Cardiac muscle cell (in vitro differentiated cells and primary cell): ENCODE measurements at regions not wholly inside any gene's neighbourhood (a gene's known extent, or its start where the extent isn't known, plus 50 kb on each side); places are given as distances from the start of the nearest gene placed in this dataset.

Source experiments
- DNase-seq, 2 donors: peaks; one replicate each; pipeline versions ENCODE4 v3.0.0 to v3.0.0-alpha.2; 2010 to 2017; ENCODE audit warnings: low read depth in 1 of 2, low spot score in 1 of 2
- H3K27ac ChIP-seq: fragments of 200-600 bp; sonication (generic); 2 replicates; pipeline ENCODE4 v1.5.1; 2016
- H3K27me3 ChIP-seq: fragments of 200-600 bp; sonication (generic); 2 replicates; pipeline ENCODE4 v1.6.0; 2016; ENCODE audit warnings: control low read depth
- H3K36me3 ChIP-seq: fragments of 200-600 bp; sonication (generic); 2 replicates; pipeline ENCODE4 v1.5.1; 2016; ENCODE audit warnings: control low read depth
- H3K4me1 ChIP-seq: fragments of 200-600 bp; sonication (generic); 2 replicates; pipeline ENCODE4 v1.8.1; 2017; ENCODE audit warnings: low read depth, mild to moderate bottlenecking, mixed run types
- H3K4me3 ChIP-seq: fragments of 200-600 bp; sonication (generic); 2 replicates; pipeline ENCODE4 v1.5.1; 2016; ENCODE audit warnings: mild to moderate bottlenecking
- H3K9me3 ChIP-seq: fragments of 200-600 bp; sonication (generic); 2 replicates; pipeline ENCODE4 v1.5.1; 2017; ENCODE audit warnings: low read depth, mild to moderate bottlenecking, control low read depth
- TF ChIP-seq, protein P1 (sequence below): IDR thresholded peaks from 2 replicates; pipeline ENCODE4 v1.5.1; 2012; ENCODE audit warnings: low read depth, mild to moderate bottlenecking, low read length

DNA sequence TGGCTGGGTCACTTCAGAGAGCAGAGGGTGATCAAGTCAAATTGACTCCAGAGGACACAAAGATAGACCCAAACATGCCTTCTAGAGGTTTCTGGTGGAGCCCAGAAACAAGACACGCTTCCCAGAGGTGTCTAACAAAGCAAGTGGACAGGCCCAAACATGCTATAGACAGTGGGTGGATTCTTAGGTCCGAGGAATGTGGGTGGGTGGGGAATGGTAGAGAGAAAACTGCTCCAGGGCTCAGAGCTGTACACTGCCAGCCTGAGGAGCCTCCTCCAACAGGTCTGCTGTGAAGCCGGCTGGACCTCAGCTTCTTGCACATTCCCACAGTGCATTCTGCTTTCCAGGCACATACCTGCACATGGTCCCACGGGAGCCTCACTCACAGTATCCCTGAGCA lies 116.8 kb upstream of the NECTIN1 start:
- Histone ChIP-seq H3K4me1 (peaks cover 12% of the 10 kb centered on the region), H3K36me3 (no peaks in the 10 kb centered on the region), H3K27me3 (no peaks in the 10 kb centered on the region), H3K9me3 (no peaks in the 10 kb centered on the region), H3K4me3 (no peak overlapping the region), H3K27ac (no peak overlapping the region)
- DNase-seq, result no peak
- TF ChIP-seq, protein P1, sequence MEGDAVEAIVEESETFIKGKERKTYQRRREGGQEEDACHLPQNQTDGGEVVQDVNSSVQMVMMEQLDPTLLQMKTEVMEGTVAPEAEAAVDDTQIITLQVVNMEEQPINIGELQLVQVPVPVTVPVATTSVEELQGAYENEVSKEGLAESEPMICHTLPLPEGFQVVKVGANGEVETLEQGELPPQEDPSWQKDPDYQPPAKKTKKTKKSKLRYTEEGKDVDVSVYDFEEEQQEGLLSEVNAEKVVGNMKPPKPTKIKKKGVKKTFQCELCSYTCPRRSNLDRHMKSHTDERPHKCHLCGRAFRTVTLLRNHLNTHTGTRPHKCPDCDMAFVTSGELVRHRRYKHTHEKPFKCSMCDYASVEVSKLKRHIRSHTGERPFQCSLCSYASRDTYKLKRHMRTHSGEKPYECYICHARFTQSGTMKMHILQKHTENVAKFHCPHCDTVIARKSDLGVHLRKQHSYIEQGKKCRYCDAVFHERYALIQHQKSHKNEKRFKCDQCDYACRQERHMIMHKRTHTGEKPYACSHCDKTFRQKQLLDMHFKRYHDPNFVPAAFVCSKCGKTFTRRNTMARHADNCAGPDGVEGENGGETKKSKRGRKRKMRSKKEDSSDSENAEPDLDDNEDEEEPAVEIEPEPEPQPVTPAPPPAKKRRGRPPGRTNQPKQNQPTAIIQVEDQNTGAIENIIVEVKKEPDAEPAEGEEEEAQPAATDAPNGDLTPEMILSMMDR, result no peak

DNA sequence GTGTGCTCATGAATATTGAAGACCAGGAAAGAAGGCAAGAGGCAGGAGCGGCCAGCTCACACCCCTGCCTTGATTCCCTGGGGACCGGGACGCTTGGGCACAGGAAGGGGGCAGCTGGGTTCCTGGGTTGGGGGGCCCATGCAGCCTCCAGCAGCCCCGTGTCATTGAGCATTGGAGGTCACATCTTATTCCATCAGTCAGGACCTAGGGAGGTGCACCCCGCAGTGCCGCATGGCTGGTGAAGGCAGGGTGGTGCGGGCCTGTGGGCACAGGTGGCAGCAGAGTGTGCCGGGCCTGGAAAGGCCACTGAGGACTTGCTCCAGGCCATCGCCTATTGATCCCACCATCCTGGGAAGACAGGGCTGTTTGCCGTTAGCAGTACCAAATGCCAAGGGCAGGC lies 116.3 kb upstream of the NECTIN1 start:
- Histone ChIP-seq H3K4me3 (no peak overlapping the region), H3K27me3 (no peaks in the 10 kb centered on the region), H3K27ac (no peak overlapping the region), H3K4me1 (peaks cover 12% of the 10 kb centered on the region), H3K36me3 (no peaks in the 10 kb centered on the region), H3K9me3 (no peaks in the 10 kb centered on the region)
- no peak for DNase-seq
- TF ChIP-seq, protein P1, result no peak

GRCh38 chr11:119844808-119845207 lies 115.8 kb upstream of the NECTIN1 start:
- DNase-seq, result peak in 1 of 2 donors; percentile 68
- Histone ChIP-seq H3K36me3 (no peaks in the 10 kb centered on the region), H3K9me3 (no peaks in the 10 kb centered on the region), H3K27ac (no peak overlapping the region), H3K27me3 (no peaks in the 10 kb centered on the region), H3K4me1 (peaks cover 12% of the 10 kb centered on the region), H3K4me3 (no peak overlapping the region)
- TF ChIP-seq, protein P1, result no peak

DNA sequence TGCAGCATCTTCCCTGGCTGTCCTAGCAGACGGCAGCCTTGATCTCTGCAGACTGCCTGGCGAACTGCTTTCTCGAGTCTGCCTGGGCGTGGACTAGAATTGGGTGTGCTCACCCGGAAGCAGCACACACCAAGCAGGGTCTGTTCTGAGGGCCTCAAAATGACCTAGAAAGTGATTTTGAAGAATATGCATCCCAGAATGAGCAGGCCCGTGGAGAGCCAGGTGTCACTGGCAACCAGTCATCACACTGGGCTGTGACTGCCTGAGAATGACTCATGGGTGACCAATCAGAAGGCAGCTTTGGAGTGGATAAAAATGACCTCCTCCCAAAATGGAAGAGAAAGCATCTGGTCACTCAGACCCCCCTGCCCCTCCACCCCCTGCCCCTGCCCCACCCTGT lies 114.9 kb upstream of the NECTIN1 start:
- Histone ChIP-seq H3K27me3 (no peaks in the 10 kb centered on the region), H3K9me3 (no peaks in the 10 kb centered on the region), H3K27ac (no peak overlapping the region), H3K4me3 (no peak overlapping the region), H3K36me3 (no peaks in the 10 kb centered on the region), H3K4me1 (peaks cover 12% of the 10 kb centered on the region)
- no peak for DNase-seq
- TF ChIP-seq, protein P1, result no peak

- no peak for DNase-seq
- Histone ChIP-seq H3K27me3 (no peaks in the 10 kb centered on the region), H3K4me1 (peaks cover 12% of the 10 kb centered on the region), H3K4me3 (no peak overlapping the region), H3K27ac (no peak overlapping the region), H3K36me3 (no peaks in the 10 kb centered on the region), H3K9me3 (no peaks in the 10 kb centered on the region)
- TF ChIP-seq, protein P1, result no peak
Observed at GRCh38 chr11:119842731-119843130, 113.7 kb upstream of the NECTIN1 start.

DNA sequence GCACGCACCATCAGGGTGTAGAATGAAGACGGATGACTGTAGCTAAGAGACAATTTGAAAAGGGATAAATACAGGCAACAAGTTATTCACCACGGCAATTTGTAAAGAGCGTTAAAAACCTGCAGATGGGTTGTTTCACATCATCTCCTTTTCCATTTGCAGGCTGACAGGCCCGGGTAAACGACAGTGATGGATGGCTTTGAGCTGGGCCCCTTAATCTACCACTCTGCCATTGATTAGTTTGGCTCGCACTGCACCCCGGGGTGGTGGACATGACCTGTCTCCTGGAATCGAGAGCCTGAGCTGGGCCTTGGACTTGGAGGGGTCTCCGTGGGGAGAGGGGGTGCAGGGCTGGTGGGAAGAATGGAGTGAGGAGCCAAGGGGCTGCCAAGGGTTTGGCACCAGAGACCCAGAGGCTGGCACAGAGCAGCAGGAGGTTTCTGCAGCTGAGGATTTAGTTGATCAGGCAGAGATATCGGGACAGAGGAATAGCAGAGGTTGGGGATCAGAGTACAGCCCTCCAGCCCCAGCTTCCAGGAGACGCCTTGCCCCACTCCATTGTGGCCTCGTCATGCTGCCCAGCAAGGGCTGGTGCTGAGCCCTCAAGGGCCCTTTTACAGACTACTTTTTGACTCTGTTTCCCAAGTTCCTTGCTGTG lies 110.6 kb upstream of the NECTIN1 start:
- H3K27ac ChIP-seq, result no peak overlapping the region

More for the DNA sequence above, 110.6 kb upstream of the NECTIN1 start:
- H3K4me3 ChIP-seq, result no peak overlapping the region
- no peak for DNase-seq
- H3K36me3 ChIP-seq, result no peaks in the 10 kb centered on the region
- no peaks in the 10 kb centered on the region for H3K27me3 ChIP-seq
- H3K9me3 ChIP-seq, result no peaks in the 10 kb centered on the region
- H3K4me1 ChIP-seq, result peaks cover 7% of the 10 kb centered on the region
- TF ChIP-seq, protein P1, result no peak
